H1 (cell line): ENCODE measurements at regions not wholly inside any gene's neighbourhood (a gene's known extent, or its start where the extent isn't known, plus 50 kb on each side); places are given as distances from the start of the nearest gene placed in this dataset.

ENCODE experiments used
- BACH1 ChIP-seq: IDR thresholded peaks from 2 replicates; pipeline ENCODE4 v1.6.1; 2012; ENCODE audit warnings: low read length, improper control_type of control experiment
- BCL11A ChIP-seq, 2 experiments: IDR thresholded peaks; one replicate each; pipeline ENCODE4 v1.6.1; 2011; ENCODE audit warnings: low read depth in 2 of 2, low read length in 2 of 2, mild to moderate bottlenecking in 2 of 2
- BRCA1 ChIP-seq: IDR thresholded peaks from 2 replicates; pipeline ENCODE4 v1.6.1; 2012; ENCODE audit warnings: low read depth, low read length, improper control_type of control experiment
- CBX8 ChIP-seq: fragments of 300-800, 300-1000 bp; sonication (generic); IDR thresholded peaks from 2 replicates; pipeline ENCODE4 v1.7.1; 2016; ENCODE audit warnings: low read depth, low read length, borderline replicate concordance
- EGR1 ChIP-seq: IDR thresholded peaks from 2 replicates; pipeline ENCODE4 v1.6.1; 2011; ENCODE audit warnings: low read depth, low read length, borderline replicate concordance
- HDAC2 ChIP-seq, 2 experiments: fragments of 300-600 bp in 1 of 2; sonication (generic) in 1 of 2; IDR thresholded peaks; 2 replicates each; pipeline ENCODE4 v1.6.1; 2011 to 2012; ENCODE audit warnings: low read depth in 2 of 2, low read length in 2 of 2, mild to moderate bottlenecking in 2 of 2, moderate library complexity in 2 of 2, borderline replicate concordance in 1 of 2, inconsistent platforms in 1 of 2
- PHF8 ChIP-seq: fragments of 200-600 bp; sonication (generic); conservative IDR thresholded peaks from 2 replicates; pipeline ENCODE4 v1.7.1; 2012; ENCODE audit warnings: low read depth, mild to moderate bottlenecking, inconsistent platforms, low read length, moderate library complexity
- POLR2A ChIP-seq, 2 experiments: IDR thresholded peaks; 1 replicate in 1 of 2; 2 replicates in 1 of 2; pipeline ENCODE4 v1.6.1; 2011; ENCODE audit warnings: low read depth in 2 of 2, low read length in 2 of 2, mild to moderate bottlenecking in 2 of 2; ENCODE audit errors: control extremely low read depth in 1 of 2
- YY1 ChIP-seq: IDR thresholded peaks from 2 replicates; pipeline ENCODE4 v1.6.1; 2011; ENCODE audit warnings: low read depth, mild to moderate bottlenecking, low read length
- TF ChIP-seq, protein P1 (sequence below), 3 experiments: IDR thresholded peaks; 1 replicate in 2 of 3; 2 replicates in 1 of 3; pipeline versions ENCODE4 v1.5.1 to v1.6.1; 2011; ENCODE audit warnings: low read length in 3 of 3, mild to moderate bottlenecking in 3 of 3, inconsistent platforms in 2 of 3, low read depth in 1 of 3, moderate library complexity in 1 of 3; ENCODE audit not compliant: insufficient read depth in 1 of 3; ENCODE audit errors: control extremely low read depth in 1 of 3
- TF ChIP-seq, protein P2 (sequence below): IDR thresholded peaks from 2 replicates; pipeline ENCODE4 v1.6.1; 2012; ENCODE audit warnings: inconsistent platforms

DNA sequence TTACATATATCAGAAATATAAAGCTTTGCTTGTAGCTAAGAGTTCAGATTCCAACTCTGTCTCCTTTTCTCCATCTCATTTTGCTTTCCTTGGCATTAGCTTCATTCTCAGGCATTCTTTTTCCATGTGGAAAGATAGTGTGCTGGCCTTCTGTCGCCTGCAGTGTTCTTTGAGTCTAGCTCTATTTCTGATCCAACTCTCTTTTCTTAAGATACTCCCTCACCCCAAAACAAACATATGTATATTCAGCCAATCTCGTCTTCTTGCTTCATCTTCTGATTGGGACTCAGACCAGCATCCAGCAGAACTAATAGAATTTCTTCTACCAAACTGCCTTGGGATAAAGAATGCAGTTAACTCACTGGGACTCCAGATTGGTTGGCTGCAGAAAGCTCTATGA is 532.2 kb downstream of the MID1IP1 start:
- TF ChIP-seq BRCA1 (no peak), PHF8 (no peak), EGR1 (no peak), CBX8 (no peak), BCL11A (IDR thresholded peaks at IDR 0.05; ENCODE audit: low read depth in 2 of 2, low read length in 2 of 2) (no peak), HDAC2 (IDR thresholded peaks at IDR 0.05; ENCODE audit: borderline replicate concordance in 1 of 2, low read depth in 2 of 2, low read length in 2 of 2) (no peak), POLR2A (IDR thresholded peaks at IDR 0.05; ENCODE audit: control extremely low read depth in 1 of 2, low read depth in 2 of 2, low read length in 2 of 2) (no peak), YY1 (no peak), BACH1 (no peak)
- TF ChIP-seq, protein P1, sequence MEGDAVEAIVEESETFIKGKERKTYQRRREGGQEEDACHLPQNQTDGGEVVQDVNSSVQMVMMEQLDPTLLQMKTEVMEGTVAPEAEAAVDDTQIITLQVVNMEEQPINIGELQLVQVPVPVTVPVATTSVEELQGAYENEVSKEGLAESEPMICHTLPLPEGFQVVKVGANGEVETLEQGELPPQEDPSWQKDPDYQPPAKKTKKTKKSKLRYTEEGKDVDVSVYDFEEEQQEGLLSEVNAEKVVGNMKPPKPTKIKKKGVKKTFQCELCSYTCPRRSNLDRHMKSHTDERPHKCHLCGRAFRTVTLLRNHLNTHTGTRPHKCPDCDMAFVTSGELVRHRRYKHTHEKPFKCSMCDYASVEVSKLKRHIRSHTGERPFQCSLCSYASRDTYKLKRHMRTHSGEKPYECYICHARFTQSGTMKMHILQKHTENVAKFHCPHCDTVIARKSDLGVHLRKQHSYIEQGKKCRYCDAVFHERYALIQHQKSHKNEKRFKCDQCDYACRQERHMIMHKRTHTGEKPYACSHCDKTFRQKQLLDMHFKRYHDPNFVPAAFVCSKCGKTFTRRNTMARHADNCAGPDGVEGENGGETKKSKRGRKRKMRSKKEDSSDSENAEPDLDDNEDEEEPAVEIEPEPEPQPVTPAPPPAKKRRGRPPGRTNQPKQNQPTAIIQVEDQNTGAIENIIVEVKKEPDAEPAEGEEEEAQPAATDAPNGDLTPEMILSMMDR (IDR thresholded peaks at IDR 0.05; ENCODE audit: control extremely low read depth in 1 of 3, insufficient read depth in 1 of 3, low read depth in 1 of 3, low read length in 3 of 3), result no peak
- TF ChIP-seq, protein P2, sequence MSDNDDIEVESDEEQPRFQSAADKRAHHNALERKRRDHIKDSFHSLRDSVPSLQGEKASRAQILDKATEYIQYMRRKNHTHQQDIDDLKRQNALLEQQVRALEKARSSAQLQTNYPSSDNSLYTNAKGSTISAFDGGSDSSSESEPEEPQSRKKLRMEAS, result no peak
